Fibroblast of villous mesenchyme (primary cell): ENCODE measurements at regions not wholly inside any gene's neighbourhood (a gene's known extent, or its start where the extent isn't known, plus 50 kb on each side); places are given as distances from the start of the nearest gene placed in this dataset. TPM values are rescaled to one million over a fixed set of nuclear protein-coding genes. Genes with fewer than 3 reads are reported as not detected.

Experiments used
- DNase-seq: peaks from one replicate; pipeline ENCODE4 v3.0.0-alpha.2; 2010; ENCODE audit warnings: low read depth
- H3K4me3 ChIP-seq: 2 replicates; pipeline ENCODE4 v1.5.1; 2011; ENCODE audit warnings: low read depth, mild to moderate bottlenecking, low read length
- small RNA-seq: library from RNA; depleted of rRNA; stranded (forward); fragments of <200 nt; gene quantifications from one replicate; pipeline ENCODE3, GENCODE V24; 2012
- TF ChIP-seq, protein P1 (sequence below): IDR thresholded peaks from 2 replicates; pipeline ENCODE4 v1.5.1; 2012; ENCODE audit warnings: low read depth, mild to moderate bottlenecking, low read length; ENCODE audit not compliant: insufficient read depth

DNA sequence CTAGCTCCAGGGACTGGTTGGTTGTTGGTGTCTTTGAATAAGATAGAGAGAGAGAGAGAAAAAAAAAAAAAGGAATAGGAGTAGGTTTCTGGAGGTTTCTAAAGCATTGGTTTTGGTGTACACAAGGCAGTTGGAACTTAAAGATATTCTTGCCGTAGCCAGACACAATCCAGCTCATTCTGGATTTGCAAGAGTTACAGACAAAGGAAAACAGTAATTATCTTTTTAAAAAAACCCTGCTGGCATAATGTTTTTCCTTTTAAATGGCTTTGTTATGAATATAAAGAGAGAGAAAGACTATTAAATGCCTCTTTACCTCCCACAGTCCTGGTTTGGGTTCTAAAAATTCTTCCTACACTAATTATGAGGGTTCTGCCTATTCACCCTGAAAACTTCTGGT, 120.4 kb upstream of the RAG2 start:
- no peak overlapping the region for H3K4me3 ChIP-seq
- TF ChIP-seq, protein P1, sequence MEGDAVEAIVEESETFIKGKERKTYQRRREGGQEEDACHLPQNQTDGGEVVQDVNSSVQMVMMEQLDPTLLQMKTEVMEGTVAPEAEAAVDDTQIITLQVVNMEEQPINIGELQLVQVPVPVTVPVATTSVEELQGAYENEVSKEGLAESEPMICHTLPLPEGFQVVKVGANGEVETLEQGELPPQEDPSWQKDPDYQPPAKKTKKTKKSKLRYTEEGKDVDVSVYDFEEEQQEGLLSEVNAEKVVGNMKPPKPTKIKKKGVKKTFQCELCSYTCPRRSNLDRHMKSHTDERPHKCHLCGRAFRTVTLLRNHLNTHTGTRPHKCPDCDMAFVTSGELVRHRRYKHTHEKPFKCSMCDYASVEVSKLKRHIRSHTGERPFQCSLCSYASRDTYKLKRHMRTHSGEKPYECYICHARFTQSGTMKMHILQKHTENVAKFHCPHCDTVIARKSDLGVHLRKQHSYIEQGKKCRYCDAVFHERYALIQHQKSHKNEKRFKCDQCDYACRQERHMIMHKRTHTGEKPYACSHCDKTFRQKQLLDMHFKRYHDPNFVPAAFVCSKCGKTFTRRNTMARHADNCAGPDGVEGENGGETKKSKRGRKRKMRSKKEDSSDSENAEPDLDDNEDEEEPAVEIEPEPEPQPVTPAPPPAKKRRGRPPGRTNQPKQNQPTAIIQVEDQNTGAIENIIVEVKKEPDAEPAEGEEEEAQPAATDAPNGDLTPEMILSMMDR: no peak
- no peak for DNase-seq

DNA sequence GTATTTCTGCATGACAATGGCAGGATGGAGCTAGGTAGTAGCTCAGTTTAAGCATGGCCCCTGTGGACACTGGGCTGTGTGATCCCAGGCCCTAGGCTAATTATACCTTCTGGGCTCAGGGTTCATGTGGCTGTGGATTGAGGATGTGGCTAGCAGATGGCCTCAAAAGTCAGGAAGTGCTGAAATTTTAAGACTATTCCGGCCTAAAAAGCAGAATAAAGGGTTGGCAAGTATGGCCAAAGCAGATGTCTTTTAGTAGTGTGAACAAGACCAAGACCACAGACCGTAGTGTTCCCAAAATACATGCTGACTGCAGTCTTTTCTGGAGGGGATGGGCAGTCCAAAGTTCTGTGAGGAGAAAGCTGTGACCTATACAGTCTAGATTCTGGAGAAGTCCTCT, 115.7 kb upstream of the RAG2 start:
- DNase-seq: no peak
- TF ChIP-seq, protein P1: no peak
- H3K4me3 ChIP-seq: no peak overlapping the region

DNA sequence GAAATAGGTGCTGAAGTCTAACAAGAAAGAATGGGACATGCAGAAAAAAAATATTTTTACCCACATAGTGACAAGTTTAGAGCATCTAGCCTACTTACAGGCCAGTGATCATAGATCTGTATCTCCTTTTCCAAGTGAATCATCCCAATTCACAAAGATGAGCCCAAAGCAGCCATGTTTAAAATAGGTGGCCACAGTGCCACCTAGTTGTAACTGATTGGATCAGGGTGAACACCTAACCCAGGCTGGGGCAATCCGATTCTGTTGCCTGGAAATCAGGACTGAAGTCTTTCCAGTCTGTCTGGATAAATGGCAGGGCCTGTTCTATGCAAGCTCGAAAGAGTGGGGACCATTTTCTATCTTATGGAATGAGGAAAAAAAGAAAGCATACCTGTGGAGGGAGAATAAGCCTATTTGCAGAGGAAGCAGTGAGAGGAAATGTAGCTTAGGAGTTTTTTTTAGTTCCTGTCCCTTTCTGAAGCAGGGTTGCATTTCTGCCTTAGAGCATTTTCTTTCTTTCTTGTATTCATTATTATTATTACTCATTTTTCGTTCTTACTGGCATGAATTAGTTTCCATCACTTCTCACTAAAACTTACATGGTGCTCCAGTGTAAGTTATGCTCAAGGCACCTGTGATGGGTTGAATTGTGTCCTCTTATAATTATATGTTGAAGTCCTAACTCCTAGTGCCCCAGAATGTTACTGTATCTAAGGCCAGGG, 113.2 kb upstream of the RAG2 start:
- H3K4me3 ChIP-seq: no peak overlapping the region
- TF ChIP-seq, protein P1: no peak
- DNase-seq: no peak

Small RNA genes lying in the stretch of these regions (small RNA-seq; reads per million reads assigned to genes)
- not detected for gene RF00322
- gene RNU6-99P: not detected
